ENCODE measurements at regions not wholly inside any gene's neighbourhood (a gene's known extent, or its start where the extent isn't known, plus 50 kb on each side); places are given as distances from the start of the nearest gene placed in this dataset.
A peak's percentile ranks its signal among the peaks of the same experiment; 100 is the strongest.

GRCh38 chr6:133753756-133754155 is 135.2 kb upstream of the TCF21 start:
- Histone ChIP-seq H4K20me1 (ENCODE audit: insufficient read depth, low read length) (no peaks in the 10 kb centered on the region), H3K4me1 (ENCODE audit: insufficient read depth, low read length) (peaks cover 37% of the 10 kb centered on the region), H3K4me2 (ENCODE audit: insufficient read depth, low read length) (no peak overlapping the region), H3K27me3 (ENCODE audit: insufficient read depth, low read length) (no peaks in the 10 kb centered on the region), H3K79me2 (ENCODE audit: insufficient read depth, low read length) (no peaks in the 10 kb centered on the region), H3K27ac (ENCODE audit: low read depth, low read length) (no peak overlapping the region), H3K4me3 (ENCODE audit: insufficient read depth, low read length) (no peak overlapping the region), H3K9me3 (ENCODE audit: low read depth, low read length) (no peaks in the 10 kb centered on the region), H3K36me3 (ENCODE audit: insufficient read depth, low read length) (no peaks in the 10 kb centered on the region), H2AFZ (ENCODE audit: low read length) (no peak overlapping the region)
- no peak for TF ChIP-seq CTCF (IDR thresholded peaks at IDR 0.05; ENCODE audit: extremely low read depth, low read depth, low read length)
- DNase-seq (ENCODE audit: insufficient read length, low spot score, missing footprints): no peak

- no peaks in the 10 kb centered on the region for H3K27me3 ChIP-seq (ENCODE audit: insufficient read depth, low read length)
- no peaks in the 10 kb centered on the region for H4K20me1 ChIP-seq (ENCODE audit: insufficient read depth, low read length)
- no peak overlapping the region for H3K27ac ChIP-seq (ENCODE audit: low read depth, low read length)
- no peaks in the 10 kb centered on the region for H3K9me3 ChIP-seq (ENCODE audit: low read depth, low read length)
- no peak overlapping the region for H3K4me3 ChIP-seq (ENCODE audit: insufficient read depth, low read length)
- no peak overlapping the region for H3K4me2 ChIP-seq (ENCODE audit: insufficient read depth, low read length)
- no peaks in the 10 kb centered on the region for H3K79me2 ChIP-seq (ENCODE audit: insufficient read depth, low read length)
- no peak for DNase-seq (ENCODE audit: insufficient read length, low spot score, missing footprints)
- peaks cover 37% of the 10 kb centered on the region for H3K4me1 ChIP-seq (ENCODE audit: insufficient read depth, low read length)
- TF ChIP-seq CTCF (IDR thresholded peaks at IDR 0.05; ENCODE audit: extremely low read depth, low read depth, low read length): no peak
- no peak overlapping the region for H2AFZ ChIP-seq (ENCODE audit: low read length)
- H3K36me3 ChIP-seq (ENCODE audit: insufficient read depth, low read length): no peaks in the 10 kb centered on the region
Observed at GRCh38 chr6:133754298-133754697, 134.6 kb upstream of the TCF21 start.

GRCh38 chr6:133756078-133756695 is 132.7 kb upstream of the TCF21 start:
- no peaks in the 10 kb centered on the region for H4K20me1 ChIP-seq (ENCODE audit: insufficient read depth, low read length)
- H3K79me2 ChIP-seq (ENCODE audit: insufficient read depth, low read length): no peaks in the 10 kb centered on the region
- no peaks in the 10 kb centered on the region for H3K36me3 ChIP-seq (ENCODE audit: insufficient read depth, low read length)
- H3K27ac ChIP-seq (ENCODE audit: low read depth, low read length): peak overlapping the region; percentile 91
- peak overlapping the region; percentile 64 for H3K4me2 ChIP-seq (ENCODE audit: insufficient read depth, low read length)
- no peak overlapping the region for H2AFZ ChIP-seq (ENCODE audit: low read length)
- peak; percentile 21 for DNase-seq (ENCODE audit: insufficient read length, low spot score, missing footprints)
- no peaks in the 10 kb centered on the region for H3K27me3 ChIP-seq (ENCODE audit: insufficient read depth, low read length)
- peaks cover 50% of the 10 kb centered on the region for H3K4me1 ChIP-seq (ENCODE audit: insufficient read depth, low read length)
- no peaks in the 10 kb centered on the region for H3K9me3 ChIP-seq (ENCODE audit: low read depth, low read length)
- H3K4me3 ChIP-seq (ENCODE audit: insufficient read depth, low read length): no peak overlapping the region
- TF ChIP-seq CTCF (IDR thresholded peaks at IDR 0.05; ENCODE audit: extremely low read depth, low read depth, low read length): no peak

GRCh38 chr6:133757335-133757734 is 131.6 kb upstream of the TCF21 start:
- H3K4me1 ChIP-seq (ENCODE audit: insufficient read depth, low read length): peaks cover 49% of the 10 kb centered on the region
- H3K4me2 ChIP-seq (ENCODE audit: insufficient read depth, low read length): no peak overlapping the region
- no peaks in the 10 kb centered on the region for H3K36me3 ChIP-seq (ENCODE audit: insufficient read depth, low read length)
- H3K4me3 ChIP-seq (ENCODE audit: insufficient read depth, low read length): no peak overlapping the region
- no peak for DNase-seq (ENCODE audit: insufficient read length, low spot score, missing footprints)
- H3K9me3 ChIP-seq (ENCODE audit: low read depth, low read length): no peaks in the 10 kb centered on the region
- H3K79me2 ChIP-seq (ENCODE audit: insufficient read depth, low read length): no peaks in the 10 kb centered on the region
- no peaks in the 10 kb centered on the region for H3K27me3 ChIP-seq (ENCODE audit: insufficient read depth, low read length)
- H2AFZ ChIP-seq (ENCODE audit: low read length): no peak overlapping the region
- peak overlapping the region; percentile 91 for H3K27ac ChIP-seq (ENCODE audit: low read depth, low read length)
- no peaks in the 10 kb centered on the region for H4K20me1 ChIP-seq (ENCODE audit: insufficient read depth, low read length)
- TF ChIP-seq CTCF (IDR thresholded peaks at IDR 0.05; ENCODE audit: extremely low read depth, low read depth, low read length): no peak
